Ovary (tissue), 3 donors: ENCODE measurements at regions not wholly inside any gene's neighbourhood (a gene's known extent, or its start where the extent isn't known, plus 50 kb on each side); places are given as distances from the start of the nearest gene placed in this dataset.

ENCODE experiments used
- EP300 ChIP-seq: sonication (generic); formaldehyde crosslinking; IDR thresholded peaks from one replicate; pipeline ENCODE4 v1.6.1; 2017; ENCODE audit warnings: antibody characterized with exemption
- POLR2A ChIP-seq: fragments of 450-650 bp; IDR thresholded peaks from one replicate; pipeline ENCODE4 v1.6.1; 2017; ENCODE audit warnings: antibody characterized with exemption, mild to moderate bottlenecking, moderate library complexity
- TF ChIP-seq, protein P1 (sequence below), 3 donors: fragments of 450-650 bp in 2 of 3; fragments of 200-600 bp in 1 of 3; IDR thresholded peaks; one replicate each; pipeline versions ENCODE4 v1.5.1 to v1.8.0; 2016 to 2022; ENCODE audit warnings: antibody characterized with exemption in 3 of 3, mild to moderate bottlenecking in 1 of 3
- donor health status: DM: no; HTN: no; CAD: no.

DNA sequence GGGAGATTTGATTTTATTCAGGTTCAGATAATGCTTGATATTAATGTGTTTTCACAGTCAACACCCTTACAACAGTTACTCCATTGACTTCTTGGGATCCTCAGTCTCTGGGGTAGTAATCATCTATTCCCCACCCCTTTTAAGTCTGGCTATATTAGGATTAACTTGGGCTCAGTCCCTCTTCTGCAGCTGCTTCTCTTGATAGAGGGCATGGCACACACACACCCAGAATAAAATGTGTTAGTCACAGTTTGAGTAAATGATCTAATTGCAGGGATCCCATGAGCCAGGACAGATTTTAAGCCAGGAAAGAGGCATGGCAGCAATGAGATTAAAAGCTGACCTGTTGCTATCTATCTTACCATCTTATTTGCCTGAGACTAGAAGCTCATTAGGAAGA lies 53.7 kb upstream of the VLDLR start:
- TF ChIP-seq, protein P1, sequence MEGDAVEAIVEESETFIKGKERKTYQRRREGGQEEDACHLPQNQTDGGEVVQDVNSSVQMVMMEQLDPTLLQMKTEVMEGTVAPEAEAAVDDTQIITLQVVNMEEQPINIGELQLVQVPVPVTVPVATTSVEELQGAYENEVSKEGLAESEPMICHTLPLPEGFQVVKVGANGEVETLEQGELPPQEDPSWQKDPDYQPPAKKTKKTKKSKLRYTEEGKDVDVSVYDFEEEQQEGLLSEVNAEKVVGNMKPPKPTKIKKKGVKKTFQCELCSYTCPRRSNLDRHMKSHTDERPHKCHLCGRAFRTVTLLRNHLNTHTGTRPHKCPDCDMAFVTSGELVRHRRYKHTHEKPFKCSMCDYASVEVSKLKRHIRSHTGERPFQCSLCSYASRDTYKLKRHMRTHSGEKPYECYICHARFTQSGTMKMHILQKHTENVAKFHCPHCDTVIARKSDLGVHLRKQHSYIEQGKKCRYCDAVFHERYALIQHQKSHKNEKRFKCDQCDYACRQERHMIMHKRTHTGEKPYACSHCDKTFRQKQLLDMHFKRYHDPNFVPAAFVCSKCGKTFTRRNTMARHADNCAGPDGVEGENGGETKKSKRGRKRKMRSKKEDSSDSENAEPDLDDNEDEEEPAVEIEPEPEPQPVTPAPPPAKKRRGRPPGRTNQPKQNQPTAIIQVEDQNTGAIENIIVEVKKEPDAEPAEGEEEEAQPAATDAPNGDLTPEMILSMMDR (IDR thresholded peaks at IDR 0.05), result no peak
- no peak for TF ChIP-seq POLR2A
- TF ChIP-seq EP300, result no peak
